Activated T-helper 2 cell treated with anti-CD3 and anti-CD28 coated beads, Interferon-gamma antibody, Interleukin-2, Interleukin-4, amounts not matched to agents 10 μg/mL and 5 μg/mL and 100 μg/mL, durations not matched to agents 14 hours and 24 hours and 36 hours (primary cell): ENCODE measurements at regions not wholly inside any gene's neighbourhood (a gene's known extent, or its start where the extent isn't known, plus 50 kb on each side); places are given as distances from the start of the nearest gene placed in this dataset.
"Not testable (repeated sequence)": the region's sequence is repeated elsewhere in the genome, so short reads cannot be mapped to it uniquely, and the experiment has no call there.

Experiments used
- DNase-seq: peaks from one replicate; pipeline ENCODE4 v3.0.0; 2021; ENCODE audit warnings: low spot score
- H3K27ac Mint-ChIP-seq: one replicate; pipeline ENCODE4 v1.8.0; 2021; ENCODE audit warnings: mixed read lengths
- H3K27me3 Mint-ChIP-seq: one replicate; pipeline ENCODE4 v1.8.0; 2021; ENCODE audit warnings: low read depth, mixed read lengths
- H3K36me3 Mint-ChIP-seq: one replicate; pipeline ENCODE4 v1.8.0; 2021; ENCODE audit warnings: low read depth, mixed read lengths
- H3K4me1 Mint-ChIP-seq: one replicate; pipeline ENCODE4 v1.8.0; 2021; ENCODE audit warnings: low read depth, mixed read lengths
- H3K4me3 Mint-ChIP-seq: one replicate; pipeline ENCODE4 v1.8.0; 2021; ENCODE audit warnings: low read depth, mild to moderate bottlenecking, moderate library complexity, mixed read lengths
- H3K9me3 Mint-ChIP-seq: one replicate; pipeline ENCODE4 v1.8.0; 2021; ENCODE audit warnings: mixed read lengths
- intact Hi-C: fragments of 100-400 bp; cut with micrococcal nuclease; formaldehyde crosslinking; loops from one replicate; pipeline ENCODE4 v1.15.1; 2023

DNA sequence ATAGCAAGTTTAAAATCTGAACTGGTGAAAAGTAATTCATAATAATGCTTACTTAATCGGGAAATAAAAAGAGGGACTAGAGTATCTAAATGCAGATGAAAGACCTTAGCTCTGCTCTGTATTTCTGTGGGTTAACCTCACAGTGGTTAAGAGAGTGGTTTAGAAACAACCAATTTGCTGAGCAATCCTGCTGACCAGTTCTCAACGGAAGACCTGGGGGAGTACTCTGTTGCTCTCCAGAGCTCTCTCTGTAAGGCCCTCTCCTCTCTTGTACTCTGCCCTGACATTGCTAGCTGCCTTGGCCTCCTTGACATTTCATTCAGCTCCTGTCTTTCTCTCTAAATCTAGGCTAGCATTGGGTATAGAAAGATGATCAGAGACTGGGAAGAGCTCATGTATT lies 1186.6 kb upstream of the SEMA6A start:
- Mint-ChIP-seq H3K9me3 (no peaks in the 10 kb centered on the region), H3K4me3 (no peak overlapping the region), H3K36me3 (no peaks in the 10 kb centered on the region), H3K27me3 (no peaks in the 10 kb centered on the region), H3K27ac (no peak overlapping the region), H3K4me1 (no peaks in the 10 kb centered on the region)
- intact Hi-C loops, result no loop called here
- DNase-seq, result no peak

DNA sequence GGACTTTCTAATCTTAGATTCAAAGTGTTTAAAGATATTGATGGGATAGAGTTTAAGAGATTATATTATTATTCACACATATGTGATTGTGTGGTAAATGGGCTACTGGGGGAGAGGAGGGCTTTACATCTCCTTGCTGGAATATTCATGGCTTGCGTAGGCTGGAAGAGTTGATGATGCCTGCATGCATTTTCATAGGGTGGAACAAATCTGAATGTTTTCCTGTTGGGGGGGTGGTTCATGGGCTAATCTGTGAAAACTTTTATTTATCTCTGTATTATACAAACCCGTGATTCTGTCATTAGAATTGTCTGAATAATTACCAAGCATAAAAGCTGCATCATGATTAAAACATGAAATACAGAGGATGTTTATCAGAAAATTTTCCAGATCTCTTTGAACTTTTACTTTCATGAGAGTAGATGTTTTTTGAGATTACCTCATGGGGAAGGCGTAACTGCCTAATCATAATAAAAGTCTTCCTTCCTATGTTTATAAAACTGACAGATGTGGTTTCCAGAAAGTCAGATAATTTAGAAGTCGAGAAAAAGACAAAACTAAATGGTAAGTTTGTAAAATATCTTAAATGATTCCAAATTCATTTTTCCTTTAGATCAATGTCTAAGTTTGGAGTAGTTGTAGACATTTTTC lies 1185.4 kb upstream of the SEMA6A start:
- Mint-ChIP-seq H3K27ac (no peak overlapping the region), H3K9me3 (no peaks in the 10 kb centered on the region), H3K4me1 (no peaks in the 10 kb centered on the region), H3K27me3 (no peaks in the 10 kb centered on the region), H3K4me3 (no peak overlapping the region), H3K36me3 (no peaks in the 10 kb centered on the region)
- intact Hi-C loops, result no loop called here
- DNase-seq, result no peak

DNA sequence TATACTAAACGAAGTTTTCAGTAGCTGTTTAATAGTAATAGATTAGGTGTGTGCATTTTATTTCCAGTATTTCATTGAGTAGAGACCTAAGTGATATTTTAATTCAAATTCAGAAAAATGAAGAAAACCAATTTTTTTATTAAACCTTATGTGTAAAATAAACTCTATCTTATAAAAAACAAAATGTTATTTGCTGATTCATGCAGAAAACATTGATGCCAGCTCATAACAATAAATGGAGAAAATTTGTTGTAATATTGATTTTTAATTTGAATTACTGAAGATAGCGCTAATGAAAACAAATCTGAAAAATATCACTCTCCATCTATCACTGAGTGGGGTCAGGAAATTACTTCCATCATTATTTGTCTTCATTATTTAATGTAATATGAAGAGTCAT lies 1177.8 kb upstream of the SEMA6A start:
- intact Hi-C loops, result no loop called here

DNA sequence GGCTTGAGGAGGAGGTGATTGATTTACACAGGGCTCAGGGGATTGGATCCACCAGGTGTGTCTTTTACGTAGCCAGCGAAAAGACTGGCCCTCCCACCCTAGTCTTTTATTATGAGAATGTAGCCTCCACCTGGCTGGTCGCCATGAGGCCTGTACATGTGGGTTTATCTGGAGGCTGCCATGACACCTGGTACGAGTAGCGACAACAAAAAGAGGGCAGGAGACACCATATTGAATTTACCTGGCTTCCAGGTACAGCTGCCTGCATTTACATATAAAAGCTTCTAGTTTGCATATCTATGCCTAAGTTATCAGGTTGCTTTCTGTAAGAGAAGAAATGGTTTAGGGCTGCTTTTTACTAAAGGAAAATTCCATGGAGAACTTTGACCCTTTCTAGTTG lies 1173.7 kb upstream of the SEMA6A start:
- no peaks in the 10 kb centered on the region for H3K36me3 Mint-ChIP-seq
- H3K27ac Mint-ChIP-seq, result no peak overlapping the region
- no peak overlapping the region for H3K4me3 Mint-ChIP-seq
- H3K9me3 Mint-ChIP-seq, result no peaks in the 10 kb centered on the region
- intact Hi-C loops, result no loop called here
- no peak for DNase-seq
- H3K27me3 Mint-ChIP-seq, result no peaks in the 10 kb centered on the region
- H3K4me1 Mint-ChIP-seq, result no peaks in the 10 kb centered on the region

More for the DNA sequence above, 1177.8 kb upstream of the SEMA6A start:
- Mint-ChIP-seq H3K4me3 (no peak overlapping the region), H3K27me3 (no peaks in the 10 kb centered on the region), H3K27ac (no peak overlapping the region), H3K9me3 (no peaks in the 10 kb centered on the region), H3K4me1 (no peaks in the 10 kb centered on the region), H3K36me3 (no peaks in the 10 kb centered on the region)
- no peak for DNase-seq

DNA sequence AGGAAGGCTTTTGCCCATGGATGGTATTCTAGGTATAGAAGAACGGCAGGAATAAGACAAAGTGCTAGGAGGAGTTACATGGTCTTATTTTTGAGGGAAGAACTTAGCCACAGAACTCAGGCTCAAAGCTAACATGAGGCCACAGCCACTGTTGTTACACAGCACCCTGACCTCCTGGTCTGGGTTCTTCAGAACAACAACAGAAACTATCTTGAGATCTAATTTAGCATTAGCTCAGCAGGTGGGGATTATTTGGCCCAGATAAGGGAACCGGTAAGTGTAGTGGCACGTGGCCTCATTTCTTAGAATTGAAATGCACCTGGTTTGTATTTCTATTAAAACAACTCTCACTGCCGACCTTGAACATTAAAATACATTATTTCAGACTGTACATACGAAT lies 1168.7 kb upstream of the SEMA6A start:
- no peaks in the 10 kb centered on the region for H3K9me3 Mint-ChIP-seq
- no peak overlapping the region for H3K27ac Mint-ChIP-seq
- H3K4me3 Mint-ChIP-seq, result no peak overlapping the region
- H3K4me1 Mint-ChIP-seq, result no peaks in the 10 kb centered on the region
- no peaks in the 10 kb centered on the region for H3K36me3 Mint-ChIP-seq
- intact Hi-C loops, result no loop called here
- DNase-seq, result no peak
- no peaks in the 10 kb centered on the region for H3K27me3 Mint-ChIP-seq

DNA sequence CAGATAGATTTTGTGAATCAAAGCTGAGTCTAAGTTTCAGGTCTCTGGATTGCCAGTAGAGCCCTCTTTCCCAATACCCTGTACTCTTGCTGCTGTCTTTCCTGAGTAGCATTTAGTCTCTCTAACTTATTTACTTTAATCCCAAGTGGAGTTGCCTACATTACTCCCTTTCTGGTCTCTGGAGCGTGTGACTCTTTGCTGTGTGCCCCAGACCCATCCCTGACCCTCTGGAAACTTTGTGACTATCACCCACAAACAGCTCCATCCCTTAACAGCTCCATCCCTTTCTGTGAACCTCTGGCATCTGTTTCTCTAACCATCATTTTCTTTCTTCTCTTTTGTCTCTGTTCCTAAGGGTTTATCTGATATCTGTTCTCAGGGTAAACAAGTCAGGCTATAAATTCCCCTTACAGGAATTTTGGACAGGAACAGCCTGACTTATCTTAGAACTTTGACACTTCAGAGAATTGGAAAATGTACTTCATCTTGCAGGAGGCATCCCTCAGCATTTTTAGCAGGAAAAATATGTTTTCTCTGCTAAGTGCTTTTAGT lies 1167.1 kb upstream of the SEMA6A start:
- intact Hi-C loops, result no loop called here
- H3K27me3 Mint-ChIP-seq, result no peaks in the 10 kb centered on the region
- no peaks in the 10 kb centered on the region for H3K4me1 Mint-ChIP-seq
- H3K9me3 Mint-ChIP-seq, result peaks cover 4% of the 10 kb centered on the region
- H3K36me3 Mint-ChIP-seq, result no peaks in the 10 kb centered on the region
- no peak overlapping the region for H3K4me3 Mint-ChIP-seq
- no peak for DNase-seq
- no peak overlapping the region for H3K27ac Mint-ChIP-seq

DNA sequence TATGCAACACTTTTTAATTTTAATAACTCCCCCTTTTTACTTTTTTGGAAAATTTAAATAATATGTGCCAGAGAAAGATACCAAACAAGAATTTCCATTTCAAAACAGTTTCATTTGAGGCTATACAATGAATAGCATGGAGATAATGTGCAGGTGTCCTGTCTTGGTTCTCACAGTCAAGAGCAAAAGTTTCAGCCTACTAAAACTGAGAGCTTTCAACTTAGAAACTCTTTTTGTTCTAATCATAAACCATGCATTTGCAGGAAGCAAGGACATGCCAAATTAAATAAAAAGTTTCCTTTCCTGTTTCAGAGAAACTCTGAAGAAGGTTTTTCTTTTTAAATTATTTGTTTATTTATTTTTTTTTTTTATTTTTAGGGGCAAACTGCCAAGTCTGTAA lies 1165.6 kb upstream of the SEMA6A start:
- no peak overlapping the region for H3K4me3 Mint-ChIP-seq
- DNase-seq, result no peak
- no peaks in the 10 kb centered on the region for H3K4me1 Mint-ChIP-seq
- H3K27me3 Mint-ChIP-seq, result no peaks in the 10 kb centered on the region
- H3K27ac Mint-ChIP-seq, result no peak overlapping the region
- no peaks in the 10 kb centered on the region for H3K36me3 Mint-ChIP-seq
- peaks cover 4% of the 10 kb centered on the region for H3K9me3 Mint-ChIP-seq
- intact Hi-C loops, result no loop called here

DNA sequence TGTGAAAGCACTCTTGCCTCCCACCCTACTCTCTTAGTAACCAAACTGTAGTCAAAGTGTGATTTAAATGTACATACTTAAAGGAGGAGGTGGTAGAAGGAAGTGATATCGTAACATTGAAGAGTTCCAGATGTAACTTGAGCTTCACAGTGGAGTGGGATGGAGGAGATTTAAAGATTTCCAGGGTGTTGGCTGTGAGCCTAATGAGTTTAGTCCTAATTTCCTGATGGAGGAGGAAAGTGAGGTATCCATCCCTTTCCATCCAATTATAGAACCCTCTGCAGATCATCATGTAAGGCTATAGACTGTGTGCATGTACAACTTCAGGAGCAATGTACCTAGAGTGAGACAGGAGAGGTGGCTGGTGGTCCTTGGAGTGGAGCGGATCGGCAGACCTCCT lies 1163.9 kb upstream of the SEMA6A start:
- Mint-ChIP-seq H3K36me3 (no peaks in the 10 kb centered on the region), H3K4me1 (no peaks in the 10 kb centered on the region), H3K9me3 (peaks cover 4% of the 10 kb centered on the region), H3K27me3 (no peaks in the 10 kb centered on the region), H3K27ac (no peak overlapping the region), H3K4me3 (no peak overlapping the region)
- no peak for DNase-seq
- intact Hi-C loops, result no loop called here

DNA sequence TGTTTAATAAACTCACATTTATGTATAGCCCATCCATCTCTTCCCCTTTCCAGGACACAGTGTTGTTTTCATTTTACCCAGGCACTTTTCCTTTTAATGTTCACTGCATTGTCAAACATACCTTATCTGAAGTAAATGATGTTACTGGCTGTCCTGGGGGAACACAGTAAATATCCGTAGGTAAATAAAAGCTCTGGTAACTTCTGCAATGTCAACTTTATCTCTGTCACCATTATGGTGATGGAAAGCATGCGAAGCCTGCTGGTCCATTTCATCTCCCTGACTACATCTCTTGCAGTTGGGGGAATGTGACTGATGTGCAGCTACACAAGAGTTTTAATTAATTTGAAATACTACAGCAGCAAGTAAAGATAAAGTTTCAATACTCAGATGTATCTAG lies 1162.1 kb upstream of the SEMA6A start:
- H3K4me3 Mint-ChIP-seq, result no peak overlapping the region
- H3K9me3 Mint-ChIP-seq, result peaks cover 4% of the 10 kb centered on the region
- H3K27ac Mint-ChIP-seq, result no peak overlapping the region
- H3K36me3 Mint-ChIP-seq, result no peaks in the 10 kb centered on the region
- no peaks in the 10 kb centered on the region for H3K27me3 Mint-ChIP-seq
- no peaks in the 10 kb centered on the region for H3K4me1 Mint-ChIP-seq
- no peak for DNase-seq
- intact Hi-C loops, result no loop called here

DNA sequence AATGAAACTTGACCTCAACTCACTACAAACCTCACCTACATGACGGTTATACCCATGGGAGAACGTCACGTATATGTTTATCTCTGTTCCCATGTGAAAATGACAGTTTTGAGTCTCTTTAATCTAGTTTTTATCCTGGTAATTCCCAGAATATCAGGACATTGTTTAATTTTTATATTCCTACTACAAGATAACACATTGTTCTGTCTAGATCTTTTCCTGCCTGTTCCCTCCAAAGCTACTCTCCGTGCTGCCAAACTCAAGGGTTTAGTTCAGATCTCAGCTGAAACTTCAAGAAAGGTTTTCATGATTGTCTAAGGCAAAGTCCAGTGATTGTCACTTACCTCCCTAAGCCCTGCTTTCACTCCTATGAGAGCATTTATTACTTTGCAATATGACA lies 1159.4 kb upstream of the SEMA6A start:
- H3K27ac Mint-ChIP-seq, result no peak overlapping the region
- no peaks in the 10 kb centered on the region for H3K4me1 Mint-ChIP-seq
- H3K9me3 Mint-ChIP-seq, result peaks cover 11% of the 10 kb centered on the region
- intact Hi-C loops, result no loop called here
- no peaks in the 10 kb centered on the region for H3K27me3 Mint-ChIP-seq
- no peak overlapping the region for H3K4me3 Mint-ChIP-seq
- no peaks in the 10 kb centered on the region for H3K36me3 Mint-ChIP-seq
- DNase-seq, result no peak

DNA sequence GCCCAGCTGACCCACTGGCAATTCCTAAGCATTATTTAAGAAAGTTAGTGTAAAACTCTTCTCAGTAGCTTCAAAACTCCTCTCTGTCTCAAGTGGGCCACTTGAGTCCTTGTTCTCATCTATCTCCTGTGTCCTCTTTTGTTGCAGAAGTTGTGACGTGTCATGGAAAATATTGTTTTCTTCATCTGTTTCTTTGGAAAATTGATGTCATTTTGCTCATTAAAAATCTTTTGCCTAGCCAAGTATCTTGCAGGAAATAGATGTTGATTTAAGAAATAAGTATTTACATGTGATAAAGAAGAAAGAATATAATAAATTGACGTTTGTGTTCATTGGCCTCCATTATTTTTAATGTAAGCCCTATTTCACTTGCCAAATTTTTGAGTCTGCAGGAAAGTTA lies 1158.4 kb upstream of the SEMA6A start:
- Mint-ChIP-seq H3K27me3 (no peaks in the 10 kb centered on the region), H3K4me1 (no peaks in the 10 kb centered on the region), H3K9me3 (peaks cover 9% of the 10 kb centered on the region), H3K4me3 (no peak overlapping the region), H3K27ac (no peak overlapping the region), H3K36me3 (no peaks in the 10 kb centered on the region)
- intact Hi-C loops, result no loop called here
- DNase-seq, result no peak

DNA sequence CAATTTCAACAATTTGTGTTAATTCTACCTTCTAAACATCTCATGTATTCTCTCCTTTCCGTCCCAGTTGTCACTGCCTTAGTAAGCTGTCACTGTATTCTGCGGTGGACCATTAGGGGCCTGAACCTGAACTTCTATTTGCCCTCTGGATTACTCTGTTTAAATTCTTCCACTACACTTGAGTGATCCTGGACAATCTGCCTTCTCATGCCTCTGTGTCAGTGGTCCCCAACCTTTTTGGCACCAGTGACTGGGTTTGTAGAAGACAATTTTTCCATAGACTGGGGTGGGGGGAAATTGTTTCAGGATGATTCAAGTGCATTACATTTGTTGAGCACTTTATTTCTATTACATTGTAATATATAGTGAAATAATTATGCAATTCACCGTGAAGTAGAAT lies 1157.6 kb upstream of the SEMA6A start:
- H3K27me3 Mint-ChIP-seq, result no peaks in the 10 kb centered on the region
- H3K36me3 Mint-ChIP-seq, result no peaks in the 10 kb centered on the region
- intact Hi-C loops, result no loop called here

DNA sequence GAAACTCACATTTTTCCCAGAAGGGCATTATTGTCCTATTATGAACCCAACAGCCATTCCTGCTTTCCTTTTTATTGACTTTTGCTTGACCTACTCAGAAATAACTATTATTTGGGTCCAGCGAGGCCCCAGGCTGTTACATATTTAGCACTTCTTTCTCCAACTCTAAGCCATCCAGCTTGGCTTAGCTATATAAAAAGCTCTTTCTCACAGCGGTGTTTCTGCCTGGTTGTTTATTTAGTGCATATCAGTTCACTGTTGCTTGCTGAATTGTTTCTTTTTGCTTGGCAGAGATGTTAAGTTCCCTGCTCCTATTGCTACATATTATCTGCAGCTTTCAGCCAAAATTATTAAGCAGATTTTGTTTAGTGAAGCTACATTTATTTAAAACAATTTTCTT lies 1156.8 kb upstream of the SEMA6A start:
- Mint-ChIP-seq H3K27me3 (no peaks in the 10 kb centered on the region), H3K27ac (no peak overlapping the region), H3K4me3 (no peak overlapping the region), H3K4me1 (no peaks in the 10 kb centered on the region), H3K9me3 (peaks cover 7% of the 10 kb centered on the region), H3K36me3 (no peaks in the 10 kb centered on the region)
- no peak for DNase-seq
- intact Hi-C loops, result no loop called here

More for the DNA sequence above, 1157.6 kb upstream of the SEMA6A start:
- H3K9me3 Mint-ChIP-seq, result peaks cover 7% of the 10 kb centered on the region
- H3K27ac Mint-ChIP-seq, result no peak overlapping the region
- H3K4me1 Mint-ChIP-seq, result no peaks in the 10 kb centered on the region
- no peak overlapping the region for H3K4me3 Mint-ChIP-seq
- DNase-seq, result no peak

DNA sequence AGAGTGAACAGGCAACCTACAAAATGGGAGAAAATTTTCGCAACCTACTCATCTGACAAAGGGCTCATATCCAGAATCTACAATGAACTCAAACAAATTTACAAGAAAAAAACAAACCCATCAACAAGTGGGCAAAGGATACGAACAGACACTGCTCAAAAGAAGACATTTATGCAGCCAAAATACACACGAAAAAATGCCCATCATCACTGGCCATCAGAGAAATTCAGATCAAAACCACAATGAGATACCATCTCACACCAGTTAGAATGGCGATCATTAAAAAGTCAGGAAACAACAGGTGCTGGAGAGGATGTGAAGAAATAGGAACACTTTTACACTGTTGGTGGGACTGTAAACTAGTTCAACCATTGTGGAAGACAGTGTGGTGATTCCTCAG lies 1146.2 kb upstream of the SEMA6A start:
- DNase-seq, H3K27ac Mint-ChIP-seq, H3K4me3 Mint-ChIP-seq, H3K4me1 Mint-ChIP-seq, intact Hi-C loops, H3K36me3 Mint-ChIP-seq, H3K27me3 Mint-ChIP-seq: not testable (repeated sequence)
- H3K9me3 Mint-ChIP-seq, result peaks cover 28% of the 10 kb centered on the region
